Lower leg skin (tissue), 3 donors: ENCODE measurements at regions not wholly inside any gene's neighbourhood (a gene's known extent, or its start where the extent isn't known, plus 50 kb on each side); places are given as distances from the start of the nearest gene placed in this dataset.

Experiments
- POLR2A ChIP-seq, 2 donors: fragments of 450-650 bp; IDR thresholded peaks; one replicate each; pipeline ENCODE4 v1.6.1; 2016 to 2017; ENCODE audit warnings: antibody characterized with exemption in 2 of 2, mild to moderate bottlenecking in 1 of 2, moderate library complexity in 1 of 2
- TF ChIP-seq, protein P1 (sequence below), 3 donors: fragments of 450-650 bp; IDR thresholded peaks; one replicate each; pipeline ENCODE4 v1.5.1; 2016; ENCODE audit warnings: antibody characterized with exemption in 3 of 3, mild to moderate bottlenecking in 3 of 3, moderate library complexity in 2 of 3

DNA sequence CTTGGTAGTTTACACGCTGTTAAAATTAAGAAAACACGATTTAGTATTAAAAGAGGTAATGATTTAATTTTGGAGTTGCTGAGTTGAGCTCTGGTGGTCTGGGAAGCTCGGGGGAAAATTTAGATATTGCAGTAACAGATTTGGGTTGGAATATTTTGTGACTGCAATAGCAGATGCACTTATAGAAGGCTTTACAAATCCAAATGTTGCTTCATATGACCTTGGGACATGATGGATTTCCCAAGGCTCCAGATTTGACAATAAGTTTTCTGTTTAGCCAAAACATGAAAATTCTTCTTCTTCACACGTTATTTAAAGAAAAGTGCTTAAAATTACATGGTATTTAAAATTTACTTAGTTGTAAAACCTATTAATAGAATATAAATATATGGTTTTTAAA is 302.0 kb downstream of the SPRY1 start:
- TF ChIP-seq, protein P1, sequence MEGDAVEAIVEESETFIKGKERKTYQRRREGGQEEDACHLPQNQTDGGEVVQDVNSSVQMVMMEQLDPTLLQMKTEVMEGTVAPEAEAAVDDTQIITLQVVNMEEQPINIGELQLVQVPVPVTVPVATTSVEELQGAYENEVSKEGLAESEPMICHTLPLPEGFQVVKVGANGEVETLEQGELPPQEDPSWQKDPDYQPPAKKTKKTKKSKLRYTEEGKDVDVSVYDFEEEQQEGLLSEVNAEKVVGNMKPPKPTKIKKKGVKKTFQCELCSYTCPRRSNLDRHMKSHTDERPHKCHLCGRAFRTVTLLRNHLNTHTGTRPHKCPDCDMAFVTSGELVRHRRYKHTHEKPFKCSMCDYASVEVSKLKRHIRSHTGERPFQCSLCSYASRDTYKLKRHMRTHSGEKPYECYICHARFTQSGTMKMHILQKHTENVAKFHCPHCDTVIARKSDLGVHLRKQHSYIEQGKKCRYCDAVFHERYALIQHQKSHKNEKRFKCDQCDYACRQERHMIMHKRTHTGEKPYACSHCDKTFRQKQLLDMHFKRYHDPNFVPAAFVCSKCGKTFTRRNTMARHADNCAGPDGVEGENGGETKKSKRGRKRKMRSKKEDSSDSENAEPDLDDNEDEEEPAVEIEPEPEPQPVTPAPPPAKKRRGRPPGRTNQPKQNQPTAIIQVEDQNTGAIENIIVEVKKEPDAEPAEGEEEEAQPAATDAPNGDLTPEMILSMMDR (IDR thresholded peaks at IDR 0.05): no peak
- TF ChIP-seq POLR2A (IDR thresholded peaks at IDR 0.05): no peak
